SK-N-SH (cell line): ENCODE measurements at regions not wholly inside any gene's neighbourhood (a gene's known extent, or its start where the extent isn't known, plus 50 kb on each side); places are given as distances from the start of the nearest gene placed in this dataset.

Experiments used
- CTCF ChIA-PET: fragments of 300-600, 350-600 bp; formaldehyde crosslinking; extraction: SDS; loops from one replicate; lab custom pipeline; 2021; lab: Yijun Ruan, JAX
- POLR2A ChIA-PET: fragments of 350-600 bp; sonication (Branson Sonifier 250); formaldehyde crosslinking; extraction: SDS; loops from one replicate; lab custom pipeline; 2020; ENCODE audit warnings: antibody characterized with exemption, inconsistent platforms; lab: Yijun Ruan, JAX
- DNase-seq: peaks from one replicate; pipeline ENCODE4 v3.0.0; 2012
- H2AFZ ChIP-seq: fragments of 200-600 bp; sonication (generic); 2 replicates; pipeline ENCODE4 v1.8.1; 2016; ENCODE audit warnings: antibody characterized with exemption, mild to moderate bottlenecking, low read depth
- H3F3A ChIP-seq: fragments of 200-600 bp; sonication (generic); replicated peaks from 2 replicates; pipeline ENCODE3; 2016; ENCODE audit warnings: antibody characterized with exemption, mild to moderate bottlenecking; ENCODE audit not compliant: insufficient read depth
- H3K27ac ChIP-seq, 2 experiments: fragments of 200-500 bp in 1 of 2; fragments of 200-600 bp in 1 of 2; sonication (Bioruptor generic) in 1 of 2; sonication (generic), shearing (Covaris generic) in 1 of 2; 2 replicates each; pipeline versions ENCODE4 v1.5.1 to v1.6.1; 2014 to 2016; ENCODE audit warnings: low read depth in 2 of 2, inconsistent platforms in 1 of 2, low read length in 1 of 2, mild to moderate bottlenecking in 1 of 2, mixed read lengths in 1 of 2
- H3K27me3 ChIP-seq: fragments of 200-600 bp; sonication (generic), shearing (Covaris generic); 2 replicates; pipeline ENCODE4 v1.6.1; 2016; ENCODE audit warnings: mixed run types; ENCODE audit not compliant: insufficient read depth
- H3K36me3 ChIP-seq, 2 experiments: fragments of 200-500 bp in 1 of 2; fragments of 200-600 bp in 1 of 2; sonication (Bioruptor generic) in 1 of 2; sonication (generic) in 1 of 2; replicated peaks in 1 of 2; 2 replicates each; pipeline versions ENCODE3 to v1.5.1; 2014 to 2016; ENCODE audit warnings: low read length in 1 of 2, mild to moderate bottlenecking in 1 of 2; ENCODE audit not compliant: insufficient read depth in 2 of 2, control insufficient read depth in 1 of 2
- H3K4me1 ChIP-seq, 2 experiments: fragments of 200-500 bp in 1 of 2; fragments of 200-600 bp in 1 of 2; sonication (Bioruptor generic) in 1 of 2; sonication (generic), shearing (Covaris generic) in 1 of 2; 2 replicates each; pipeline versions ENCODE4 v1.5.1 to v1.6.1; 2014 to 2016; ENCODE audit warnings: low read depth in 1 of 2, low read length in 1 of 2, mixed run types in 1 of 2; ENCODE audit not compliant: insufficient read depth in 2 of 2, control insufficient read depth in 1 of 2
- H3K4me2 ChIP-seq: fragments of 200-600 bp; sonication (generic), shearing (Covaris generic); 2 replicates; pipeline ENCODE4 v1.6.1; 2017; ENCODE audit warnings: mixed run types
- H3K4me3 ChIP-seq, 2 experiments: fragments of 200-500 bp in 1 of 2; fragments of 200-600 bp in 1 of 2; sonication (Bioruptor generic) in 1 of 2; sonication (generic), shearing (Covaris generic) in 1 of 2; 2 replicates each; pipeline versions ENCODE4 v1.5.1 to v1.8.1; 2014 to 2016; ENCODE audit warnings: low read depth in 2 of 2, inconsistent platforms in 1 of 2, low read length in 1 of 2, mild to moderate bottlenecking in 1 of 2, mixed read lengths in 1 of 2, moderate library complexity in 1 of 2
- H3K79me2 ChIP-seq: fragments of 200-600 bp; sonication (generic); 2 replicates; pipeline ENCODE4 v1.8.1; 2017; ENCODE audit warnings: mild to moderate bottlenecking; ENCODE audit not compliant: insufficient read depth
- H3K9ac ChIP-seq: fragments of 200-600 bp; sonication (generic); 2 replicates; pipeline ENCODE4 v1.6.1; 2017; ENCODE audit warnings: mixed run types
- H3K9me2 ChIP-seq: fragments of 200-600 bp; sonication (generic); 2 replicates; pipeline ENCODE4 v1.6.1; 2017; ENCODE audit warnings: mixed run types
- H3K9me3 ChIP-seq: fragments of 200-600 bp; sonication (generic); 2 replicates; pipeline ENCODE4 v1.6.1; 2017; ENCODE audit warnings: mixed run types, mild to moderate bottlenecking, moderate library complexity
- H4K20me1 ChIP-seq: fragments of 200-600 bp; sonication (generic); 2 replicates; pipeline ENCODE4 v1.6.1; 2017; ENCODE audit warnings: mild to moderate bottlenecking, mixed run types; ENCODE audit not compliant: insufficient read depth
- CHD2 ChIP-seq: fragments of 150-350 bp; IDR thresholded peaks from 2 replicates; pipeline ENCODE4 v1.6.1; 2018; ENCODE audit warnings: low read length; ENCODE audit not compliant: partially characterized antibody
- FOSL2 ChIP-seq: IDR thresholded peaks from 2 replicates; pipeline ENCODE4 v1.4.0; 2012; ENCODE audit warnings: low read depth, mild to moderate bottlenecking, moderate library complexity, borderline replicate concordance
- FOXM1 ChIP-seq: IDR thresholded peaks from 2 replicates; pipeline ENCODE4 v1.4.0; 2012; ENCODE audit warnings: low read depth, mild to moderate bottlenecking
- GABPA ChIP-seq: IDR thresholded peaks from 2 replicates; pipeline ENCODE4 v1.4.0; 2012; ENCODE audit warnings: low read depth, mild to moderate bottlenecking
- GATA2 ChIP-seq: sonication (generic); formaldehyde crosslinking; IDR thresholded peaks from 2 replicates; pipeline ENCODE4 v1.5.0; 2020; ENCODE audit warnings: mild to moderate bottlenecking, missing genetic modification reagents
- JUND ChIP-seq: IDR thresholded peaks from 2 replicates; pipeline ENCODE4 v1.4.0; 2012
- MXI1 ChIP-seq: IDR thresholded peaks from 2 replicates; pipeline ENCODE4 v1.6.1; 2012; ENCODE audit warnings: mild to moderate bottlenecking, low read depth, low read length, improper control_type of control experiment
- NFIC ChIP-seq: IDR thresholded peaks from 2 replicates; pipeline ENCODE4 v1.4.0; 2012; ENCODE audit warnings: borderline replicate concordance
- NRF1 ChIP-seq: IDR thresholded peaks from 2 replicates; pipeline ENCODE4 v1.6.1; 2012; ENCODE audit warnings: low read depth, mild to moderate bottlenecking, low read length
- POLR2AphosphoS5 ChIP-seq: IDR thresholded peaks from 2 replicates; pipeline ENCODE4 v1.6.1; 2012; ENCODE audit warnings: low read depth, low read length
- RAD21 ChIP-seq: IDR thresholded peaks from 2 replicates; pipeline ENCODE4 v1.6.1; 2012; ENCODE audit warnings: mild to moderate bottlenecking, low read length
- RCOR1 ChIP-seq: fragments of 150-350 bp; IDR thresholded peaks from 2 replicates; pipeline ENCODE4 v1.6.1; 2017; ENCODE audit warnings: antibody characterized with exemption, low read length
- REST ChIP-seq: IDR thresholded peaks from 2 replicates; pipeline ENCODE4 v1.6.1; 2012; ENCODE audit warnings: mild to moderate bottlenecking, low read depth, low read length, moderate library complexity
- RFX5 ChIP-seq: IDR thresholded peaks from 2 replicates; pipeline ENCODE4 v1.6.1; 2012; ENCODE audit warnings: mild to moderate bottlenecking, improper control_type of control experiment, low read length
- TCF12 ChIP-seq: IDR thresholded peaks from 2 replicates; pipeline ENCODE4 v1.4.0; 2012
- TEAD4 ChIP-seq: IDR thresholded peaks from 2 replicates; pipeline ENCODE4 v1.4.0; 2012; ENCODE audit warnings: mild to moderate bottlenecking, borderline replicate concordance; ENCODE audit not compliant: insufficient read depth
- USF1 ChIP-seq: IDR thresholded peaks from 2 replicates; pipeline ENCODE4 v1.4.0; 2012; ENCODE audit warnings: low read depth, borderline replicate concordance
- WGBS: methylation state at CpG from one replicate; pipeline ENCODE4 v1.1.6; 2017; ENCODE audit warnings: low lambda C conversion rate; 5-methylcytosine and 5-hydroxymethylcytosine counted together
- TF ChIP-seq, protein P1 (sequence below): fragments of 200-600 bp; sonication (generic); IDR thresholded peaks from 2 replicates; pipeline ENCODE4 v1.6.1; 2017; ENCODE audit warnings: antibody characterized with exemption, mild to moderate bottlenecking, moderate library complexity
- TF ChIP-seq, protein P2 (sequence below): fragments of 150-350 bp; IDR thresholded peaks from 2 replicates; pipeline ENCODE4 v1.6.1; 2017; ENCODE audit warnings: antibody characterized with exemption, low read length, low read depth, borderline replicate concordance

DNA sequence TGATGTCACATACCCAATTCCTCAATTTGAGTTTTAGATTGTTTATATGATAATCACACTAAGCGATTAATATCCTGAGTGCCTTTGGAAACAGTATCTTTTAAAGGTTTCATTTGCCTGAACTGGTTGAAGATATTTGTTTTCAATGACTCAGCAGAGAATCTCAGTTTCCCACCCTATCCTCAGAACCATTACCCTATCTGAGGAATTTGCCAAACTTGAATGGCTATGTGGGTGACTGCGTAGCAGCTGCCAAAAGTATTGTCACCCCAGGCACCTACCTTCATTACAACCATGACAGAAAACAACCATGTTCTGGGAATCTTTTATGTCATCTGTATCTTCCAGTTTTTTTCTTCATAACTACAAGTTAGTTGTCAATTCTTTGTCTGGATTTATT is 440.1 kb upstream of the NBEA start:
- no peaks in the 10 kb centered on the region for H3K27me3 ChIP-seq
- no peaks in the 10 kb centered on the region for H3K79me2 ChIP-seq
- ChIA-PET POLR2A (no interaction called here), CTCF (no interaction called here)
- H3K4me2 ChIP-seq = no peak overlapping the region
- no peaks in the 10 kb centered on the region for H3F3A ChIP-seq
- H3K9ac ChIP-seq = no peak overlapping the region
- H4K20me1 ChIP-seq = no peaks in the 10 kb centered on the region
- WGBS = 92% methylated on average over 2 of the region's 2 CpGs
- H3K4me3 ChIP-seq = no peak overlapping the region
- H3K9me3 ChIP-seq = no peaks in the 10 kb centered on the region
- H3K36me3 ChIP-seq = no peaks in the 10 kb centered on the region
- H2AFZ ChIP-seq = no peak overlapping the region
- no peak overlapping the region for H3K27ac ChIP-seq
- no peaks in the 10 kb centered on the region for H3K9me2 ChIP-seq
- TF ChIP-seq NRF1 = no peak
- no peak for TF ChIP-seq JUND
- TF ChIP-seq, protein P1, sequence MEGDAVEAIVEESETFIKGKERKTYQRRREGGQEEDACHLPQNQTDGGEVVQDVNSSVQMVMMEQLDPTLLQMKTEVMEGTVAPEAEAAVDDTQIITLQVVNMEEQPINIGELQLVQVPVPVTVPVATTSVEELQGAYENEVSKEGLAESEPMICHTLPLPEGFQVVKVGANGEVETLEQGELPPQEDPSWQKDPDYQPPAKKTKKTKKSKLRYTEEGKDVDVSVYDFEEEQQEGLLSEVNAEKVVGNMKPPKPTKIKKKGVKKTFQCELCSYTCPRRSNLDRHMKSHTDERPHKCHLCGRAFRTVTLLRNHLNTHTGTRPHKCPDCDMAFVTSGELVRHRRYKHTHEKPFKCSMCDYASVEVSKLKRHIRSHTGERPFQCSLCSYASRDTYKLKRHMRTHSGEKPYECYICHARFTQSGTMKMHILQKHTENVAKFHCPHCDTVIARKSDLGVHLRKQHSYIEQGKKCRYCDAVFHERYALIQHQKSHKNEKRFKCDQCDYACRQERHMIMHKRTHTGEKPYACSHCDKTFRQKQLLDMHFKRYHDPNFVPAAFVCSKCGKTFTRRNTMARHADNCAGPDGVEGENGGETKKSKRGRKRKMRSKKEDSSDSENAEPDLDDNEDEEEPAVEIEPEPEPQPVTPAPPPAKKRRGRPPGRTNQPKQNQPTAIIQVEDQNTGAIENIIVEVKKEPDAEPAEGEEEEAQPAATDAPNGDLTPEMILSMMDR = no peak
- no peak for TF ChIP-seq GATA2 (CRISPR knock-in tag)
- TF ChIP-seq, protein P2, sequence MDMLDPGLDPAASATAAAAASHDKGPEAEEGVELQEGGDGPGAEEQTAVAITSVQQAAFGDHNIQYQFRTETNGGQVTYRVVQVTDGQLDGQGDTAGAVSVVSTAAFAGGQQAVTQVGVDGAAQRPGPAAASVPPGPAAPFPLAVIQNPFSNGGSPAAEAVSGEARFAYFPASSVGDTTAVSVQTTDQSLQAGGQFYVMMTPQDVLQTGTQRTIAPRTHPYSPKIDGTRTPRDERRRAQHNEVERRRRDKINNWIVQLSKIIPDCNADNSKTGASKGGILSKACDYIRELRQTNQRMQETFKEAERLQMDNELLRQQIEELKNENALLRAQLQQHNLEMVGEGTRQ = no peak
- TF ChIP-seq MXI1 = no peak
- TF ChIP-seq CHD2 = no peak
- TF ChIP-seq TEAD4 = no peak
- TF ChIP-seq RFX5 = no peak
- no peak for TF ChIP-seq TCF12
- TF ChIP-seq FOSL2 = no peak
- TF ChIP-seq REST = no peak
- no peak for TF ChIP-seq NFIC
- TF ChIP-seq GABPA = no peak
- TF ChIP-seq RCOR1 = no peak
- no peak for TF ChIP-seq USF1
- no peak for TF ChIP-seq RAD21
- no peak for TF ChIP-seq POLR2AphosphoS5
- TF ChIP-seq FOXM1 = no peak
- no peaks in the 10 kb centered on the region for H3K4me1 ChIP-seq
- no peak for DNase-seq
